Activated naive CD4-positive, alpha-beta T cell treated with anti-CD3 and anti-CD28 coated beads, Interleukin-2, amount 50 U/mL, for 16 hours (primary cell): ENCODE measurements at regions not wholly inside any gene's neighbourhood (a gene's known extent, or its start where the extent isn't known, plus 50 kb on each side); places are given as distances from the start of the nearest gene placed in this dataset.

Experiments
- DNase-seq: peaks from one replicate; pipeline ENCODE4 v3.0.0-alpha.2; 2020

DNA sequence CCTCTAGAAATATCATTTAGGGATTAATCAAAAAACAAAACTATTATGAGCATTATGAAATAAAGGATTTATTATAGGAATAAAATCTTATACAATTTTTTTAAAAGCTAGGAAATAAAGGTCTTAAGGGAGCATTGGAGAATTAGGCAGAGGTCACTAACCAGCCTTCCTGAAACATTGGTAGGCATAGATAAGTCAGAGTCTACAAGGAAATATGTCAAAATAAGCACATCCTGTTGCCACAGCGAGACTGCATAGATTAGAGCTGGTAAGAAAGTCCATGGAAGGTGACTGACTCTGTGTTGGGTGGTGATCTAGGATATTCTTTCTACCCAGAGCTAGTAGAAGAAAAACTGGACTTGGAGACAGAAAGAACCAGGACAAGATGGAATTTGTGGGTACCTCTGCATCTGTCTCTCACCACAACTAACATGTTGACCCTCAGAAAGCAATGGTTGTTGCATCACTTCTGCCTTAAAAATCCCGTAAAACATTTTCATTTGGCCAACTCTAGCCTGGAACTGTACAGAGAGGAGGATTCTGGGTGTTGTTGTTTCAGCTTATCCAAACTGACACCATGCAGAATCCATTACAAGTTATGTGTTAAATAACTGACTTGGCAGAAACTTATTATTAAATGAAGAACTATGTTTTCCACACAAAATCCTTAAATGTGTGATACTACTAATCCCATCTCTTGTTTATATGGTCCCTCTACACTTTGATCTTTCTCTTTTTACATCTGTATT lies 77.1 kb downstream of the FBXO5 start:
- no peak for DNase-seq

DNA sequence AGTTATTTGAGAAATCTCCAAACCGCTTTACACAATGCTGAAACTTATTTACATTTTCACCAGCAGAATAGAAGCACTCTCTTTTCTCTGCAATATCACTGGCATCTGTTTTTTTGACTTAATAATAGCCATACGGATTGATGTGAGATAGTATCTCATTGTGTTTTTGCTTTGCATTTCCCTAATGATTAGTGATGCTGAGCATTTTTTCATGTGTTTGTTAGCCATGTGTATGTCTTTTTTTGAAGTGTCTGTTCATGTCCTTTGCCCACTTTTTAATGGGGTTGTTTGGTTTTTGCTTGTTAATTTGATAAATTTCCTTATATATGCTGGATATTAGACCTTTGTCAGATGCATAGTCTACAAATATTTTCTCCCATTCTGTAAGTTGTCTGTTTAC lies 73.6 kb downstream of the FBXO5 start:
- DNase-seq: no peak

DNA sequence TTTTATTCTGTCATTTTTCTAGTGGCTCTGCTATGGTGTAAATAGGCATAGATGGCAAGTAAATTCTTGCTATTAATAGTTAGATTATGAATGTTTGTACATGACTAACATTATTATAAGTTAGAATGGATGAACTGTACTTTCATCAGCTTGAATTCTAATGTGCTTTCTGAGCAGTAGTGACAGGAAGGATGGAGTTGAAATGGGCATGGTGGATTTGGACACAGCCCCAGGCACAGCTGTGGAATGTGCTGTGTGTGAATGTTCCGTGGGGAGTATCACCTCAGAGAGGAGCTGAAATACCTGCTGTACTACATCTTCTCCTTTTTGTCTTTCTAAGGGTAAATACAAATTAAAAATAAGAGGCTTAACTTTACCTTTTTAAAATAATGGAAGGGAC lies 66.8 kb downstream of the FBXO5 start:
- no peak for DNase-seq

DNA sequence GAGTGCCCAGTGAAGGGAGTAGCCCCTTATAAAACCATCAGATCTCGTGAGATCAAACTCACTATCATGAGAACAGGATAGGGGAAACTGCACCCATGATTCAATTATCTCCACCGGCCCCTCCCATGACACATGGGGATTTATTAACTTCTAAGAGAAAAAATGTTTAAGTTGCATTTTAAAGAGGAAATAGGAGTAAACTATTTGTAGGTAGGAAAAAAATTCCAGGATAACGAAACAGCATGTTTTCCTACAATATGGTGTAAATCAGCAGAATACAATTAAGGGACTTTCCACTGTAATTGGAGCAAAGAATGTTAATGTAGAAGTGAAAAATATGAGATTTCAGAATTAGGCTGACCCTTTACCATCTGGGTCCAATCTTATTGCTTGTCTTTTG lies 63.9 kb downstream of the FBXO5 start:
- no peak for DNase-seq

DNA sequence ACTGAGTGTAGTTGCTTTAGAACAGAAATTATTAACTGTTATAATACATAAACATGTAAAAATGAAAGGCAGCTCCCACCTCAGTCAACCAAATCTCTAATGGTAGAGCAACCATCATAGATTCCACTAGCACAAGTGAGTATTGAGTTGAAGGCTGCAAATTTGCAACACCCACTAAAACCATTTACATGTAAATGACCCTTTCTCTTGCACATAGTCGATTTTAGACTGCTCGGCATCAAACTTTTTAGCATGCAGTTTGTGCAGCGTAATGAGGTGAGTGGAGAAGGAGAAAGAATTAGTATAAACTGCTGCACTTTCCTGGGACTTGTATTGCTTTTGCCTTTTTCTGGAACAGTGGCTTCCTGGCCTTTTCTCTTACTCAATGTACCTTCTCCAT lies 62.8 kb downstream of the FBXO5 start:
- no peak for DNase-seq
